ENCODE measurements at regions not wholly inside any gene's neighbourhood (a gene's known extent, or its start where the extent isn't known, plus 50 kb on each side); places are given as distances from the start of the nearest gene placed in this dataset.

DNA sequence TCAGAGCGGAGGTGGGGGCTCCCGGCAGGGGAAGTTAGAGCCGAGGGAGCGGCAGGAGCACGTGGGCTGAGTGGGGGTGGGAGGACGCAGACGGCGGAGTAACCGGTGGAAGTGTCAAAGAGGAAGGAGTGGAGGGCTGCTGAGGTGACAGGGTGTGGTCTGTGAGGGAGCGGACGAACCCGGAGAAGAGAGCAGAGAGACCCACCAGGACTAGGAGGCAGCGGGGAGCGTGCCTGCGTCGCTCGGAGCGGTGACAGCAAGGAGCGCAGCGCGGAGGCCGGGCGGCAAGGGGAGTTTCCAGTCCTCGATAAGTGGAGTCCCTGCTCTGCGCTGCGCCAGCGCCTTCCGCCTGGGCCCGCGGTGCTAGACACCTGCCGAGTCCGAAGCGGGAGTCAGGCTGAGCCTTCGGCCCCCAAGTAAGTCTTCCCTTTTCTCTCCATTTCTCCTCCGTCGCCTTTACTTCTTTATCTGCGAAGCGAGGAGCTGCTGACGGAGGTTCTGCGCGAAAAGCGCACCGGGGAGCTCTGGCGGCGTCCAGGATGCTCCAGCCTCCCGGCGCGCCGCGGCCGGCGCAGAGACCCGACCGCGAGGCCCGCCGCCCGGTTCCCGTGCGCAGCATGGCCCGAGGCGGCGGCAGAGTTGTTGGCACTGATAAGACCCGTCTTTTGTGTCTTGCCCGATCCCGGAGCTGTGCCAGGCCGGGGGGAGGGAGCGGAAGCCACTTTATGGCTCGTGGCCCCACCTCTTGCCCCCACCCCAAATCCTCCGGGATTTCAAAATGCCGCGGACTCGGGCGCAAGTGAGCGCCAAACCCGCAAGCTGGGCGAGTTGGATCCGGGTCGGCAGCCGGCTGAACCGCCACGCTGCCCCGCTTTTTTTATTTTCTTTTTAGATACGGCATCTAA, 533.0 kb upstream of the SEMA6D start:
- no peak for FAIRE-seq

GRCh38 chr15:47184908-47185801, 532.1 kb upstream of the SEMA6D start:
- FAIRE-seq: no peak

DNA sequence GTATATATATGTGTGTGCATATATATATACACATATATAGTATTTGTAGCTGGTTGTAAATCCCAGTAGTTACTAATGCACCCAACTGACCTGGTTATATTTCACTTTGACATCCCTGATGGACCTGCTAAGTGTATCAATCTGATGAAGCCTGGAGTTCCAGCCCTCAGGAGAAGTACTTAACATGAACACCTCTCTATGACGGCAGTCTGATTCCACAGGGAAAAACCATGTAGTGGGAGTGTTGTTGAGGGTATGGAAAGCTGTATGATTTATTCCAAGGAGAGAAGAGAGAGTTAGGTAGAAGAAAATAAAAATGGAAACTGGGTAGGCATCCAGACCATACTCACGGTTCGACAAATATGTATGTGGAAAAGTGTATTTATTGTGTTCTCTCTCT, 531.2 kb upstream of the SEMA6D start:
- no peak for FAIRE-seq

DNA sequence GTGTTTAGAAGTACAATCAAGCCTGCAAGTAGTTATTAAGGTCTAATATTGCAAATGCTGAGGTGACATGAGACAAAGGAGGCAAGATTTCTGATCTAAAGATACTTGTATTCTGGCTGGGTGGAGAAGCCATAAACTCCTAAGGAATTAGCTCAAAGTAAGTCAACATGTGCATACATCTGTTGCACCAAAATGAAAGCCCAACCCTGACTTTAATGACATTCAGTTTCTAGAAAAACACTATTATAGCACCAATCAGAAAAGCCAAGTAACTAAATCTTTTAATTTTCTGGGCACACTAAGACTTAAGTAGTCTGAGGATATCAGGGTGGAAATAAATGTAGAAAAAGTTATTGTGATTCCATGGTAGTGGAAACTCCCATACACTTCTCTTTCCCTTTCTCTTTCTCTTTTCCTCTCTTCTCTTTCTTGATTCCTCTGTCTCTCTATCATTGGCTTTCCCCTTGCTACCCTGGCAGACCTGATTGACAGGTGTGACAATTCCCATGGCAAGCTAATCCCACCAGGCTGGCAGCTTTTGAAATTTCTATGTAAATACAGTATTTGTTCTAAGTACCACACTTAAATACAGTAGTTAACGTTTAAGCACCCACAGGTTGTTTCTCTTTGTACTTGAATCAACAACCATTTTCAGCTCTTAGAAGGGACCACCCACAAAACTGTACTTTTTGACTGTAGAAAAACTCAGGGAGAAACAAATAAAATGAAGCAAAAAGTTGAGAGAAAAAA, 528.4 kb upstream of the SEMA6D start:
- no peak for FAIRE-seq

DNA sequence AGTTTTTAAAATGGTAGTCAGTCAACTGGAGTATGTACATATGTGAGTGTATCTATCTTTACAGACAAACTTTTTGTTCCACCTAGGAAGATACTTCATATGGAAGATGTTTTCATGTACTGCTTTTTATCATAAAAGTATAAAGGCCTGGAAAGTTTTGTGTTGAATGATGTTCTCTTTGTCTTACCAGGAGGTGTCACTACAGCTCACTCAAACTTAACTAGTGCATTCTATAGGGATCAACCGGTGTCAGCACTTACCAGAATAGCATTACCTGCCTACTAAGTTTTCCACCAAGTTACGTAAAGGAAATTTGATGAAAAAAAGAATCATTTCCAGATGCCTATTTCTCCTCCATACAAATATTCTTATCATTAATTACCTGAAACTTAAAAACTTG, 522.6 kb upstream of the SEMA6D start:
- no peak for FAIRE-seq

- no peak for FAIRE-seq
Observed at GRCh38 chr15:47196048-47196447, 521.3 kb upstream of the SEMA6D start.

- no peak for FAIRE-seq
Observed at GRCh38 chr15:47203993-47204392, 513.3 kb upstream of the SEMA6D start.

GRCh38 chr15:47206358-47206978, 510.8 kb upstream of the SEMA6D start:
- no peak for FAIRE-seq

- FAIRE-seq: no peak
Observed at GRCh38 chr15:47209591-47209990, 507.7 kb upstream of the SEMA6D start.

GRCh38 chr15:47212222-47213010, 504.9 kb upstream of the SEMA6D start:
- FAIRE-seq: no peak

DNA sequence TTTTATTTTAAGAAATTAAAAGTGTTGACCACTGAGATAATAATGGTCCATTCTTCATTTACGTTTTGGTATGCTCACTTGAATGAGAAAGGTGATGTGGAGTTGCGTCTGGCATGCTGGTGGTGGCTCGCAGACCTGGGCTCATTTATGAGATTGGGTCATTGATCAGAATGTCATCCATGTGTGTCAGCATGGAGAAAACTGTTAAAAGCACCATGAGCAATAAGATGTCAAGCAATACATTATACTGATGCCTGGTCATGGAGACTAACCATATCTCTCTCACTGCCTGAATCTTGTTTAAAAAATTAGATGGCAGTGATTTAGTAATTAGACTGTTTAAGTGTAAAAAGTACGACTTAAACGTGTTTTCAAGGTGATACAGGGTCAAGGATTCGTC, 503.4 kb upstream of the SEMA6D start:
- FAIRE-seq: no peak

GRCh38 chr15:47218295-47218694, 499.0 kb upstream of the SEMA6D start:
- FAIRE-seq: no peak

- no peak for FAIRE-seq
Observed at GRCh38 chr15:47244361-47244760, 472.9 kb upstream of the SEMA6D start.

DNA sequence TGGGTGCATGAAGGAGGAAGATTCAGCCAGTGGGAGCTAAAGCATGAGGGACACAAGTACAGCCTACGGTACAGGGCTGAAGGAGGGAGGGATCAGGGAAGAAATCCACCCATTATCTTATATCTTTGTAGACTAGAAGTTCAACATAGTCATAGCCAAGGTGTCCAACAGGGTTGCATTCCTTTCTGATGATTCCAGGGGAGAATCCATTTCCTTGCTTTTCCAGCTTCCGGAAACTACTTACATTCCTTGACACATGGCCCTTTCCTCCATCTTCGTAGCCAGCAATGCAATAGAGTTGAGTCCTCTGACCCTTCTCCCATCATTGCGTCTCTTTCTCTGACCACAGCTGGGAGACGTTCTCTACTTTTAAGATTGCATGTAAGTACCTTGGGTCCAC, 471.0 kb upstream of the SEMA6D start:
- FAIRE-seq: no peak

DNA sequence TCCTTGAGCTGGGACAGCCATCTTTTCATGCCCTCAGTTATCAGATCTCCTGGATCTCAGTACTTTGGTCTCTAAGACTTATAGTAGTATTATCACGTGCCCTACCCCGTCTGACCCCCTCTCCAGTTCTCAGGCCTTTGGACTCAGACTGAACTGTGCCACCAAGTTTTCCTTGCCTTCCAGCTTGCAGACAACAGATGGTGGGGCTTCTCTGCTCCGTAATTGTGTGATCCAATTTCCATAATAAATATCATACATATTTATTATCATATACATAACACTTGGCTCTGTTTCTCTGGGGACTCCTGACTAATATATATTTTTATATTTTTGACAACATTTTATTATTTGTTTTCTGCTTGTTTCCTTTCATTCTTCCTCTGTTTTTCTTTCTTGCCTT, 458.8 kb upstream of the SEMA6D start:
- no peak for FAIRE-seq

DNA sequence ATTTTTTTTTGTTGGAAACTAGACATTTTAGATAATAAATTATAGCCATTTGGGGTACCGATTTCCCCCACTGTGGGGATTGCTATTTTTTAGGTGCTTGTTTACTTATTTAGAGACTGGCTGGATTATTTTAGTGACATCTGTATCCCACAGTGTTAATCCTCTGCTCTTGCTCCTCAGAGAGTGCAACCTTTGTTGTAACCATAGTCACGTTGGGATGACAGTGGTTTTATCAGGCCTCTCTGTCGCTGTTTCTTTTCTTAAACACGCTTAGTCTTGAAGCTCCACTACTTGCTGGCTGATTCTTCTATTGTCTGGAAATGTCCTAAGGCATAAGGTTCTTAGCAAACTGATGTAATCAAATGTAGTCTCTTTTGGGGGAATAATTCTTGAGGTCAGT, 451.6 kb upstream of the SEMA6D start:
- no peak for FAIRE-seq

- no peak for FAIRE-seq
Observed at GRCh38 chr15:47266566-47266965, 450.7 kb upstream of the SEMA6D start.

- FAIRE-seq: no peak
Observed at GRCh38 chr15:47273864-47274263, 443.4 kb upstream of the SEMA6D start.

DNA sequence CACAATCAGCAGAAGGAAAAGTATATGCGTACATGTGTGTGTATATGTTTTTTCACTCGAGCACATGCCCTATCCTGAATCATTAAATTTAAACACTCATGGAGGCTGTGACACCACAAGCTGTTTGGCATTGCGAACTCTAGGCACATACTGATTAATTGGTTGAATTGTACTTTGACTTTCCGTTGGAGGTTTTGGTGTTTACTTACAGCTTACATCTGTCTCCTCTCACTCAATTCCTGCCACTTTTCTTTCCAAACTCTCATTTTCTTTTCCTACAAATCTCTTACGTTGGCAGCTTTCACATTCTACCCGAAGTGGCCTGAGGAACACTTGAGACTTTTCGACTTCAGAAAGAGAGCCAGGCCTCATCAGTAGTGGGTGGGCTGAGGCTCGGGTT, 434.1 kb upstream of the SEMA6D start:
- no peak for FAIRE-seq

DNA sequence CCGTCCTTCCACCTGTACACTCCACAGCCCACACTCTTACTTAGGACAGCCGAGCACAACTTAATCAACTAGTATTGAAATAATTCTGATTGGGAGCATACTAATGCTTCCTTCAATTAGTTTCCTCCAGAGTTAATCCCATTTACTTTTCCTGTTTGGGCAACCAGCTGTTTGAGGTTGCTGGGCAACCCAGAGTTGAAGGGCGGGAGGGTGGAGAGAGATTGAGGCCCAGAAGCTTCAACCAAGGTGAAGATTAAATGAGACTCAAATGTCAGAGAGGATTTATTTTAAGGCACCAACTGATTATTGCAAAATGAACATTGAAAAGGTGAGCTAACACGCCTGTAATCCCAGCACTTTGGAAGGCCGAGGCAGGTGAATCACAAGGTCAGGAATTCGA, 428.5 kb upstream of the SEMA6D start:
- FAIRE-seq: no peak

GRCh38 chr15:47289656-47290055, 427.6 kb upstream of the SEMA6D start:
- FAIRE-seq: no peak

GRCh38 chr15:47291767-47292166, 425.5 kb upstream of the SEMA6D start:
- FAIRE-seq: no peak

Data from G401.6 (cell line).